ENCODE measurements at regions not wholly inside any gene's neighbourhood (a gene's known extent, or its start where the extent isn't known, plus 50 kb on each side); places are given as distances from the start of the nearest gene placed in this dataset.
A peak's percentile ranks its signal among the peaks of the same experiment; 100 is the strongest.

- no peak for DNase-seq (ENCODE audit: low read depth in 2 of 2)
Observed at GRCh38 chr13:52975969-52976368, 52.6 kb upstream of the OLFM4 start.

GRCh38 chr13:52975161-52975560 lies 53.5 kb upstream of the OLFM4 start:
- DNase-seq (ENCODE audit: low read depth in 2 of 2): no peak

GRCh38 chr13:52974711-52975110 lies 53.9 kb upstream of the OLFM4 start:
- DNase-seq (ENCODE audit: low read depth in 2 of 2): no peak

DNA sequence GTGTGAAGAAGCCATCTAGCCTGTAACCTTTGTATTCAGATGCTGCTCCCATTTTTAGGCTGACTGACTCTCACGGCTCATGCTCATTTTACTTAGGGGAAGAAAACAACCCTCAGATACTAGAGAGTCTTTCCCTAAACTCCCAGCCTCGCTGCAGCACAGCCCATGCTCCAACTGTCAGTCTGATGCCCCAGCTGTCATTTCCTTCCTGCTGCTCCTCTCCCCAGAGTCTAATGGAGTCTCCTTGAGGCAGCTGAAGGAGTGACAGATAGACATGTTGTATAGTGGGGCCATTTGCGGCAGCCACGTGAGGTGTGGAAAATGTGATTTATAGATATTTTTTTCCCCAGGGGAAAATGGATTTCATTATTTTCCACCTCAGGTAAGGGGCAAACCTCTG lies 59.2 kb upstream of the OLFM4 start:
- DNase-seq (ENCODE audit: low read depth in 2 of 2): no peak

DNA sequence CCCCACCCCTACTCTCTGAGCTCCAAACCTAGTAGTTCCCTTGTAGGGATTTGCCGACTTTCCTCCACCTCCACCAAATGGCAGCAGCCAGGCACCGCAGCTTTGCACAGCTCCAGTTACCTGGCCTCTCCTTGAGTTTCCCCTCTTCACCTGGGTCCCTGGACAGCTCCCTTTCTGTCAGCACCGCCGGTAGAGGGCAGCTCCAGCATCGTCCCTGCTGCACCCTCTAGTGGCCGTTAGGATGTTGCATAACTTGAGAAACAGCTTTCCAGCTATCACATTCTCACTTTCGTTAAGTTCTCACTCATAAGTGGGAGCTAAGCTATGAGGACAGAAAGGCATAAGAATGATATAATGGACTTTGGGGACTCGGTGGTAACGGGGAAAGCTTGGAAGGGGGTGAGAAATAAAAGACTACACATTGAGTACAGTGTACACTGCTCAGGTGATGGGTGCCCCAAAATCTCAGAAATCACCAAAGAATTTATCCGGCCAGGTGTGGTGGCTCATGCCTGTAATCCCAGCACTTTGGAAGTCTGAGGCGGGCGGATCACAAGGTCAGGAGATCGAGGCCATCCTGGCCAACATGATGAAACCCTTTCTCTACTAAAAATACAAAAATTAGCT lies 60.4 kb upstream of the OLFM4 start:
- DNase-seq (ENCODE audit: low read depth in 2 of 2): peak; percentile 20 to 24

GRCh38 chr13:52961987-52962386 lies 66.6 kb upstream of the OLFM4 start:
- no peak for DNase-seq (ENCODE audit: low read depth in 2 of 2)

- DNase-seq (ENCODE audit: low read depth in 2 of 2): no peak
Observed at GRCh38 chr13:52961256-52961910, 67.2 kb upstream of the OLFM4 start.

- DNase-seq (ENCODE audit: low read depth in 2 of 2): no peak
Observed at GRCh38 chr13:52955472-52955874, 73.1 kb upstream of the OLFM4 start.

GRCh38 chr13:52954838-52955237 lies 73.8 kb upstream of the OLFM4 start:
- no peak for DNase-seq (ENCODE audit: low read depth in 2 of 2)

GRCh38 chr13:52950436-52950956 lies 78.1 kb upstream of the OLFM4 start:
- DNase-seq (ENCODE audit: low read depth in 2 of 2): no peak

DNA sequence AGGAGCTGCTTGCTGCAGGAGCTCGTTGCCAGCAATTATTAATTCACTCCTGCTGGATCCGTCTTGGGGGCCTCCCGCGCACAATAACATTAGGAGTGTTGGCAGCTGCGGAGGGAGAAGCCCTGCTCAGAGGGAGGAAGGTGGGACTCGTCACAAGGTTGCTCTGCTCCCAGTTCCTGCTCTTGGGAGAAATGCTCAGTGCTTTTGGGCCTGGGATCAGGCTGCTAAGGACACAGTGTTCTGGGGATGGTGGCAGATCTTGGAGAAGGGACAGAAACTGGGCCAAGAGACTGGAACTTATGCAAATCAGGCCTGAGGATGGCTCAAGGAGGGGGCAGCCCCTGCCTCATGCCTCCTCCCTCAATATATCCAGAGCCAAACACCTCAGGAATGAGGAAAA lies 78.9 kb upstream of the OLFM4 start:
- no peak for DNase-seq (ENCODE audit: low read depth in 2 of 2)

GRCh38 chr13:52949044-52949443 lies 79.6 kb upstream of the OLFM4 start:
- no peak for DNase-seq (ENCODE audit: low read depth in 2 of 2)

GRCh38 chr13:52947921-52948373 lies 80.7 kb upstream of the OLFM4 start:
- DNase-seq (ENCODE audit: low read depth in 2 of 2): no peak

- DNase-seq (ENCODE audit: low read depth in 2 of 2): no peak
Observed at GRCh38 chr13:52945348-52945747, 83.3 kb upstream of the OLFM4 start.

GRCh38 chr13:52944697-52945096 lies 83.9 kb upstream of the OLFM4 start:
- DNase-seq (ENCODE audit: low read depth in 2 of 2): no peak

GRCh38 chr13:52938065-52938464 lies 89.6 kb upstream of the PCDH8 start:
- DNase-seq (ENCODE audit: low read depth in 2 of 2): no peak

DNA sequence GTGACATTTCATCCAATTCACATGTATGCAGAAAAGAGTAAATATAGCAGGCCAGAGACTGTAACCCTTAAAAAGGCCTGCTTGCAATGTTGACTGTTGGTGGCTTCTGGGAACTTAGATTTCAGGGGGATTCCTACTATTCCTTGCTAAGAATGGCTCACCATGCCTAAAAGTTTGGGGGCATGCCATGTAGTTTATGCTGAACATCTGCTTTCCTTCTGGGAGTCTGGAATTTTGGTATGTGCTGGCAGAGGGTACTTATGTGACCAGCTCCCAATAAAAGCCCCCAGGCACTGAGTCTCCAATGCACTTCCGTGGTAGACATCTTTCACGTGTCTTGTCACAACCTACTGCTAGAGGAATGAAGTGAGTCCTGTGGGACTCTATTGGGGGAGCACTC lies 88.4 kb upstream of the PCDH8 start:
- DNase-seq (ENCODE audit: low read depth in 2 of 2): no peak

DNA sequence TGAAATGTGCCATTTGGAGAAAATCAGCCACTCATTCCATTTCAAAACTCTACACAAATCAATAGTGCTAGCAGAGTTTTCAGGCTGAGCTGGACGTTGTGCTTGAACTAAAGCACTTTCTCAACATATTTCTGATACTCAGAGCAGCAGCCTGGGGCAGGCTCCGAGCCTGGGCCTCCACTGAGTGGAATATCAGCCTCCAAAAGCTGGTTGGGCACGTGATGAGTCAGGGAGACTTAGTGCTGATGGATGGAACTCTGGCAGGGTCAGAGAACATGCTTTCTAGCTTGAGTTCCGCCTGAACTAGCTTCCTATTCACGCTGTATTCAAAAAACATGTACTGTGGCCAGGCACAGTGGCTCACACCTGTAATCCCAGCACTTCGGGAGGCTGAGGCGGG lies 85.8 kb upstream of the PCDH8 start:
- no peak for DNase-seq (ENCODE audit: low read depth in 2 of 2)

DNA sequence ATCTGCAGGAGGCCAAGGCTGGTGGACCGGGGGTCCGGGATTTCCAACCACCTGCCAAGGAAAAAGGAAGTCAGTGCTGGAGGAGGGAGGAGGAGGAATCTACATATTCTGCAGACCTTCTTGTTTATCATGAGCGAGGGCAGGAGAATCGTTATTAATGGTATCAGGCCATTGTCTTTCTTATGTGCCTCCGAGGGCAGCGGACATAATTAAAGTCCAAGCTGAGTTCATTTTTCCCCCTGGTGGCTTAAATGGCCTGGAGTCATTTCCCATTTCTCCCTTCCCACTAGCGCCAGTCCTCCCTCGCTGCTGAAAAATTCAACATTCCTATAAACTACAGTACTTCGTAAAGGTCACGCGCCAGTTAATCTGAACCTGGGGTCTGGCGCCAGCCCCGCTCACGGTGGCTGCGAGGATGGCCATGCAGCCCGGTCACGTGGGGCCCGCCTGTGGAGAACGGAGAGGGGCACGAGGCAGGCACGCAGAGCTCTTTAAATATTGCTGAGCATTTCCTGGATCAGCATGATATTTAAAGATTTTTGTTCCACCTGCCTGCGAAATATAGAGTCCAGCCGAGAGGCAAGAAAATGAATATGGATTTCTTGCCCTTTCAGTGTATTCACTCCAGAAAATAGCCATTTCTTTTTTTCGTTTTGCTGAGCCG lies 85.2 kb upstream of the PCDH8 start:
- no peak for DNase-seq (ENCODE audit: low read depth in 2 of 2)

DNA sequence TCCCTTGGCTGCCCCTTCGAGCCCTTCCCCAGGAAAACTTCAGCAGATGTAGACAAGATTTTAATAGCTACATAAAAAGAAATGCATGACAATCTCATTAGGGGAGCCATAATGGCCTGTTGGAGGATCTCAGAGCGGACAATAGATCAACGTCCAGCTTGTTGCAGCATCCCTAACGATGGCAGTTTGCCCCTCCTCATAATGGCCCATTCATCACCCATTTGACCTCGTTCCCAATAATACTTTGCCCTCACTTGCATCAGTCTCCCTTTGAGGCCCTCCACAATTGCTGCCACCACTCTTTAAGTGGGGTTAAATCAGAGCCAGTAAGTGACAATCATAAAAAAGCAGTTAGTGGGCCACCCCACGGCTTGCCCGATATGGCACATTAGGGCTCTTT lies 84.7 kb upstream of the PCDH8 start:
- DNase-seq (ENCODE audit: low read depth in 2 of 2): no peak

DNA sequence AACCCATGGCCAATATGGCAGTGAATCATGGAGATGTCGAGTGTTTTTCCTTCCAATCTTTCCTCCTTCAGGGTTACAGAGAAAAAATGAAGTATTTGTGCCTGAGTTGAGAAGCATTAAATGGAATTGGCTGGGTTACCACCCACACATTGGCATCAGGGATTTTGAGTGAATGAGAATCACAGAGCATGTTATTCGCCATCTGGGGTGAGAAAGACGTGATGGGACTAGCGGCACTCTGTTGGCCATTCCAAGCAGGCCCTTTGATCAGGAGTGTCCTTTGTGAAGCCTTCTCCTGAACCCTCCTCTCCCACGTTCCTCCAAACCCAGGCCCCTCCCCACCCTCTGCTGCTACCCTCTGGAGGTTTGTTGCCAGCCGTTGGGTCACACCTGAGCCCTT lies 84.2 kb upstream of the PCDH8 start:
- DNase-seq (ENCODE audit: low read depth in 2 of 2): no peak

DNA sequence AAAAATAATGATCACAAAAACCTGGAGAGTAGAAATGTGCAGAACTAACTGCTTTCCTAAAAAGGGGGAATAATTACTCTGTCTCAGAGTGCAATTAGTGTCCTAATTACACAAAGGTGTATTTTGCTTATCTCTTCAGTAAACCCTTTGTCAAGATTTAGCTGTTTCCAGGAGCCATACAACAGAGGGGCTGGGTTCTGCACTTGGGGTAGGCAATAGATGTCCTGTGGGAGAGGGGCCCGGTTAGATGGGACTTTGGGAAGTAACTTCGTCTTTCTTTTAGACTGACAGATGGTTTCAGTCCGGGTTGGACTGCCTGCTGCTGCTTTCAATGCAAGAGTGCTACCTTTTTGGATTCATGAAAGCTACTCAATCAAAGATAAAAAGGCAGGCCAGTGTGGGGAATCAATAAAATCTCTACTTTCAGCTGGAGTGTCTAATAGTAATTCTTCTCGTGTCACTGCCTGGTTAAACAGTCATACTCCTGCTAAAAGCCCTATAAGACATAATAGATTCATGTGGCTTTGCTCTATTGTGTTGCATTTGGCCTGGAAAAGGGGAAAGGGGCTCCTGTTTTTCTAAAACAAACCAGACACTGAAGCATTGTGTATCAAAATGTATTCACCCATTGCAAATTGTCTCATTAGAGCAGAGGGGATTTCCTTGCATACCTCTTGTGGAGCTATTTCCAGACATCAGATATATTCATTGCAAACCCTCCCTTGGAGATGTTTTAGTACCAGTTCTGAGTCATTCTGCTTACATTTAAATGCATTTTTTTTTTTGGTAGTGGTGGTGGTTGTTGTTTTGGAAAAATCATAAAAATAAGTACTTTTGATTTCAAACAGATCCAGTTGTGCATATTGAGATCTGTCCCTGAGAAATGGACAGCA lies 83.3 kb upstream of the PCDH8 start:
- DNase-seq (ENCODE audit: low read depth in 2 of 2): no peak
